Activated naive CD4-positive, alpha-beta T cell treated with anti-CD3 and anti-CD28 coated beads, Interleukin-2, amount 10 ng/mL, durations not matched to agents 7 days and 5 days (primary cell): ENCODE measurements at regions not wholly inside any gene's neighbourhood (a gene's known extent, or its start where the extent isn't known, plus 50 kb on each side); places are given as distances from the start of the nearest gene placed in this dataset.
"Not testable (repeated sequence)": the region's sequence is repeated elsewhere in the genome, so short reads cannot be mapped to it uniquely, and the experiment has no call there.

Experiments used
- CTCF ChIA-PET: fragments of 350-600 bp; sonication (Branson Sonifier 250); formaldehyde crosslinking; loops from one replicate; lab custom pipeline; 2021; ENCODE audit warnings: antibody characterized with exemption; lab: Charles Lee
- DNase-seq: peaks from one replicate; pipeline ENCODE4 v3.0.0-alpha.2; 2020
- H3K27ac Mint-ChIP-seq: one replicate; pipeline ENCODE4 v1.8.0; 2021; ENCODE audit warnings: mild to moderate bottlenecking, moderate library complexity, mixed read lengths
- H3K27me3 Mint-ChIP-seq: one replicate; pipeline ENCODE4 v1.8.0; 2021; ENCODE audit warnings: mild to moderate bottlenecking, mixed read lengths
- H3K36me3 Mint-ChIP-seq: one replicate; pipeline ENCODE4 v1.8.0; 2021; ENCODE audit warnings: mixed read lengths
- H3K4me1 Mint-ChIP-seq: one replicate; pipeline ENCODE4 v1.8.0; 2021; ENCODE audit warnings: mixed read lengths
- H3K4me3 Mint-ChIP-seq: one replicate; pipeline ENCODE4 v1.8.0; 2021; ENCODE audit warnings: mild to moderate bottlenecking, moderate library complexity, mixed read lengths
- H3K9me3 Mint-ChIP-seq: one replicate; pipeline ENCODE4 v1.8.0; 2021; ENCODE audit warnings: mixed read lengths

DNA sequence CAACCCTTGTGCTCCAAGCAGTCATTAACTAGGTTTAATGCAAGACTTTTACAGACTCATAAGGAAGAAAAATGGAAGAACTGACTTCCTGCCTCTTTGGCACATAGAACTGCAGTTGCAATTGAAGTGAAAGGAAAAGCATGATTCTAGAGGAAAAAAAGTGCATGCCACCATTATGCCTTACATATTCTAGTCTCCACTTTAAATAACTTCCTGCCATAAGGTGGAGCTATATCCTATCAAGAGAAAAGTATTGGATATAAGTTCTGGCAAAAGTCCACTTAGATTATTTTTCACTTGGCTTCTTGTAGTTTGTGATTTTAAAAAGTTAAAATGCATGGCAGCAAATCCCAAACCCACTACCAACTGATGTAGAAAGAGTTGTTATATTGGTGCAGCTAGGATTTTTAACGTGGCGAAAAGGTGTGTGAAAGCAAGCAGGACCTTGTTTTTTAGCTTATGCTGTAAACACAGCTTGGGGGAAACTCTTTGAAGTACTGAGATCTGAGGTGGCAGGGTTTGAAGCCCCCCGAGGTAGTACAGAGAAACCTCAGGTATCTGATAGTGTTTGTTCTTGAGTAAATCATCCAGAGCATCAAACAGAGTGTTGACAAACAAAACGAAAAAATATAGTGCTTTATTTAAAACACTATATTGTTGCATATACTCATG lies 117.9 kb downstream of the ANXA1 start:
- Mint-ChIP-seq H3K27me3 (no peaks in the 10 kb centered on the region), H3K27ac (no peak overlapping the region), H3K9me3 (no peaks in the 10 kb centered on the region), H3K4me1 (no peaks in the 10 kb centered on the region), H3K4me3 (no peak overlapping the region), H3K36me3 (no peaks in the 10 kb centered on the region)
- no peak for DNase-seq
- CTCF ChIA-PET: interaction anchor here (1.1 kb wide), 1 partner anchor 79 kb away, joined by 5 read pairs; no protein-coding TSS in a partner anchor

DNA sequence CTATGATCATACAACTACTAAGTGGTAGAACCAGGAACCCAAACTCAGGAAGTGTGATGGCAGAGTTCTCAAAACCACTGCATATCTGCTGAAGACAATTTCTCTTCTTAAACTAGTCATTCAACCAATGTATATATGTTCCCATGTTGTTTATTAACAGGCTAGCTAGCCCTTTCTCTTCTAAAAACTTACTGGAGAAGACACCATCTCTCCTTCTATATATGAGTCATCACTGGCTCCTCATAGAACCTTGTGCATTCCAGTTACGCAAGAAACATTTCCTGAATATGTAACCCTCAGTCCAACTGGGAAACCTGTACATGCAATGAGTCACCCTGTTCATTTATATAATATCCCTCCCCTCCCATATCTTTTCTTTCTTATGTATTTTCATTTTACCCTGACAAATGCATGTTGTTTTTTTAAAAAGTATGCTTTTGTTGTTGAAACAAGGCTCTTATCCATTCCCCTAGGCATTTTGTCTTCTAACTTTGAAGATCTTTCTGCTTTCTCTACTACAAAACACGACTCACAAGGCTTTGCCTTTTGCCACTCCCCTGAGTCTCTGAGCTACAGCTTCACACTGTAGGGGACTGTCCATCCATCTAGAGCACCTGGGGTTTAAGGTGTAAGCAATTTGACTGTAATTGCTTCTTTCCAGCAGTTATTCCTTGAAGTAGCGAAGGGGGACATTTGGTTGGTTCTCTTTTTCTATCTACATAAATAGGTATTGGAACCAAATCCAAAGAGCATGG lies 119.5 kb downstream of the ANXA1 start:
- H3K27ac Mint-ChIP-seq: no peak overlapping the region
- no peak for DNase-seq
- H3K36me3 Mint-ChIP-seq: no peaks in the 10 kb centered on the region
- H3K4me1 Mint-ChIP-seq: no peaks in the 10 kb centered on the region
- CTCF ChIA-PET: no interaction called here
- no peak overlapping the region for H3K4me3 Mint-ChIP-seq
- H3K27me3 Mint-ChIP-seq: no peaks in the 10 kb centered on the region
- no peaks in the 10 kb centered on the region for H3K9me3 Mint-ChIP-seq

GRCh38 chr9:73280113-73280512 lies 128.4 kb downstream of the ANXA1 start:
- no peak for DNase-seq
- H3K27me3 Mint-ChIP-seq: no peaks in the 10 kb centered on the region
- no peak overlapping the region for H3K27ac Mint-ChIP-seq
- H3K4me1 Mint-ChIP-seq: no peaks in the 10 kb centered on the region
- H3K4me3 Mint-ChIP-seq: no peak overlapping the region
- no peaks in the 10 kb centered on the region for H3K9me3 Mint-ChIP-seq
- CTCF ChIA-PET: no interaction called here
- no peaks in the 10 kb centered on the region for H3K36me3 Mint-ChIP-seq

GRCh38 chr9:73284377-73284776 lies 132.7 kb downstream of the ANXA1 start:
- H3K36me3 Mint-ChIP-seq: no peaks in the 10 kb centered on the region
- CTCF ChIA-PET: no interaction called here
- H3K27me3 Mint-ChIP-seq: no peaks in the 10 kb centered on the region
- H3K9me3 Mint-ChIP-seq: no peaks in the 10 kb centered on the region
- no peak overlapping the region for H3K27ac Mint-ChIP-seq
- DNase-seq: no peak
- H3K4me3 Mint-ChIP-seq: no peak overlapping the region
- H3K4me1 Mint-ChIP-seq: no peaks in the 10 kb centered on the region

DNA sequence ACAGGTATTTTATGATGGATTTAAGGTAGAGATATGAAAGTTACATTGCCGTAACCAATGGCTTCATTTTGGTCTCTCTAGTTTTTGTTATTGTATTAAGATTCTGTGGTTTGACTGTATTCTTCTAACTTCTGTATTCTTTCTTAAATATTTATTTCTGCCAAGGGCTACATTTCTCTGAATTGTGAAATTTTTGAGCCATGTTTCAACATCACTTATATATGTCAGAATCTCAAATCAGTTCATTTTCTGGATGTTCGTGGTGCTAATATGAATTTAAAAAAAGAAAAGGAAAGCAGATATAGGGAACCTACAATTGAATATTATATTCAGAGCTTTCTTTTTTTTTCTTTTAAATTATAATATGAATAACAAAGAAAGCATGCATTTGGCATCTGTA lies 142.7 kb downstream of the ANXA1 start:
- CTCF ChIA-PET: no interaction called here
- DNase-seq: no peak
- no peaks in the 10 kb centered on the region for H3K36me3 Mint-ChIP-seq
- H3K4me3 Mint-ChIP-seq: no peak overlapping the region
- H3K4me1 Mint-ChIP-seq: no peaks in the 10 kb centered on the region
- no peaks in the 10 kb centered on the region for H3K27me3 Mint-ChIP-seq
- H3K27ac Mint-ChIP-seq: no peak overlapping the region
- H3K9me3 Mint-ChIP-seq: peaks cover 3% of the 10 kb centered on the region

GRCh38 chr9:73325983-73326382 lies 174.3 kb downstream of the ANXA1 start:
- Mint-ChIP-seq H3K27me3 (no peaks in the 10 kb centered on the region), H3K36me3 (no peaks in the 10 kb centered on the region), H3K27ac (no peak overlapping the region), H3K9me3 (no peaks in the 10 kb centered on the region), H3K4me3 (no peak overlapping the region), H3K4me1 (no peaks in the 10 kb centered on the region)
- no peak for DNase-seq
- CTCF ChIA-PET: no interaction called here

- DNase-seq: no peak
- H3K27me3 Mint-ChIP-seq: no peaks in the 10 kb centered on the region
- H3K4me1 Mint-ChIP-seq: no peaks in the 10 kb centered on the region
- H3K4me3 Mint-ChIP-seq: no peak overlapping the region
- no peaks in the 10 kb centered on the region for H3K9me3 Mint-ChIP-seq
- H3K36me3 Mint-ChIP-seq: no peaks in the 10 kb centered on the region
- CTCF ChIA-PET: no interaction called here
- no peak overlapping the region for H3K27ac Mint-ChIP-seq
These were observed 175.5 kb downstream of the ANXA1 start for GRCh38 chr9:73327149-73327548.

GRCh38 chr9:73337182-73337581 lies 185.5 kb downstream of the ANXA1 start:
- DNase-seq, H3K4me1 Mint-ChIP-seq: not testable (repeated sequence)

GRCh38 chr9:73344060-73344459 lies 192.4 kb downstream of the ANXA1 start:
- Mint-ChIP-seq H3K27ac (no peak overlapping the region), H3K36me3 (no peaks in the 10 kb centered on the region), H3K4me1 (no peaks in the 10 kb centered on the region), H3K9me3 (no peaks in the 10 kb centered on the region), H3K4me3 (no peak overlapping the region), H3K27me3 (no peaks in the 10 kb centered on the region)
- no peak for DNase-seq
- CTCF ChIA-PET: no interaction called here

More at GRCh38 chr9:73337182-73337581, 185.5 kb downstream of the ANXA1 start:
- H3K9me3 Mint-ChIP-seq, H3K27ac Mint-ChIP-seq, CTCF ChIA-PET, H3K36me3 Mint-ChIP-seq, H3K27me3 Mint-ChIP-seq, H3K4me3 Mint-ChIP-seq: not testable (repeated sequence)

DNA sequence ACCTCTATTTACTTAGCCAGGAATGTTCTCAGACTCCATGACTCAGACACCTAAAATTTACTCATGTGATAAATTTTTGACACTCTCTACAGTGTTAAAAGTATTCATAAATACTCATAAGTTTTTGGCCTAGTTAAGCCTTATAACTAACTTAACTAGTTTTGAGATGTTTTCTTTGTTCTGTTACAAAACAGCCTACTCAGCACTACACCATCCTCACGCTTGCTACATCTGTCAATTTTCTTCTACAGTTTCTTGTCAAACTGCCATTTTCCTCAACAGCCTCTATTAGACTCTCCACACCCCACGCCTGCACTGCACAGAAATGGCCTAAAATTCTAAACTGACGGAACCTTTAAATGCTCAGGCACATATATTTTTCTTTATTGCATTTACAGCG lies 195.5 kb downstream of the ANXA1 start:
- Mint-ChIP-seq H3K27ac (no peak overlapping the region), H3K9me3 (no peaks in the 10 kb centered on the region), H3K4me1 (no peaks in the 10 kb centered on the region), H3K4me3 (no peak overlapping the region), H3K36me3 (no peaks in the 10 kb centered on the region), H3K27me3 (no peaks in the 10 kb centered on the region)
- CTCF ChIA-PET: interaction anchor here (1.2 kb wide), 1 partner anchor 9 kb away, joined by 5 read pairs; no protein-coding TSS in a partner anchor
- DNase-seq: no peak

GRCh38 chr9:73347720-73348119 lies 196.1 kb downstream of the ANXA1 start:
- no peak for DNase-seq
- no peak overlapping the region for H3K27ac Mint-ChIP-seq
- CTCF ChIA-PET: no interaction called here

DNA sequence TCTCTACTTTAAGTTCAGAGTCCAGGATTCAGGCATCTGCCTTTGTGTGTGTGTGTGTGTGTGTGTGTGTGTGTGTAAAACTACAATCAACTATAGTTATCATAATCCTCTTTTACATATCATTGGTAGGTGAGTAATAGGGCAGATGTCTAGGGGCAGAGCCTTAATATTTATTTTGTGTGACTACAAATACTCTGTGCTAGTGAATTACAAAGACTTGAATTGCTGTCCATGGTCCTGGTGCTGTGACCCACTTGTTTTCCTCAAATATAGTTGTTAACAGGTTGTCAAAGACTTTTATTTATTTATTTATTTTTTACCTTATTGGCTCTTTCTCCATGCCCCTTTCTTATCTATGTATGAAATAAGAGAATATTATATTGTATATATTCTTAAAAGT lies 196.8 kb downstream of the ANXA1 start:
- Mint-ChIP-seq H3K36me3 (no peaks in the 10 kb centered on the region), H3K4me3 (no peak overlapping the region), H3K27ac (no peak overlapping the region), H3K4me1 (no peaks in the 10 kb centered on the region), H3K9me3 (no peaks in the 10 kb centered on the region), H3K27me3 (no peaks in the 10 kb centered on the region)
- DNase-seq: no peak
- CTCF ChIA-PET: no interaction called here

More at GRCh38 chr9:73347720-73348119, 196.1 kb downstream of the ANXA1 start:
- no peak overlapping the region for H3K4me3 Mint-ChIP-seq
- H3K36me3 Mint-ChIP-seq: no peaks in the 10 kb centered on the region
- H3K9me3 Mint-ChIP-seq: no peaks in the 10 kb centered on the region
- no peaks in the 10 kb centered on the region for H3K4me1 Mint-ChIP-seq
- no peaks in the 10 kb centered on the region for H3K27me3 Mint-ChIP-seq

DNA sequence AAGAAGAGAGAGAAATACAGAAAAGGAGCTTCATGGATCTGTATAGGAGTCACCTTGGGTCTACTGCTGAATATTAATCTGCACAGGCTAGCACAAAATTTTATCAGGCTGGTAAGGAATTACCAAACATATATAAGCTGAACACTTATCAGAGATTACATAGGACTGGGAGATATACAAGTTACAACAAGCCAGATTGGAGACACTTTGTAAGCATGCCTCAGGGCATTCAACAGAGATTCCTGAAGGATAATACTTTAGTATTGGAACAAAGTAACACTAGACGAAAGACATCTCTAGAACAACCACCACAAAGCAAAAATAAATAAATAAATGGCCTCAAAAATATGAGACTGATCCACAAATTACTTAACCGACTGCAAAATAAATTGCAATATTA lies 197.8 kb downstream of the ANXA1 start:
- Mint-ChIP-seq H3K9me3 (no peaks in the 10 kb centered on the region), H3K4me1 (no peaks in the 10 kb centered on the region), H3K4me3 (no peak overlapping the region), H3K36me3 (no peaks in the 10 kb centered on the region), H3K27me3 (no peaks in the 10 kb centered on the region), H3K27ac (no peak overlapping the region)
- CTCF ChIA-PET: interaction anchor here (0.6 kb wide), 1 partner anchor 80 kb away, joined by 5 read pairs; no protein-coding TSS in a partner anchor
- no peak for DNase-seq

DNA sequence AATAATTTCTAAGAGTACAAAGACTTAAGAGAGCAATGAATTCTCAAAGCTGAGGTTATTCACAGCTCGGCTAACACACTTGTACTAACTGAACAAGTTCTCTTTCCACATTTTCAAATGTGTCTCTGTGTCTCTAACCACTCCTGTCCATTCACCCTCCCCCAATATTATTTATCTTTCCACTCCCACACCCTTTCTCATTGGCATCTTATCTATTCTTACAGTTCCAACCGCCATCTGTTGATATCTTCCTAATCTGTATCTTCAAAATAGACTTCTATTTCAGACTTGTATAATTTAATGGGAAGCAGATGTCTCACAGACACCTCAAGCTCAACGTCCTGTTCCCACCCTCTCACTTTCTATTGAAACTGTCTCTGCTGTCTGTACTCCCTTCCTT lies 205.9 kb downstream of the ANXA1 start:
- H3K9me3 Mint-ChIP-seq: no peaks in the 10 kb centered on the region
- DNase-seq: no peak
- H3K36me3 Mint-ChIP-seq: no peaks in the 10 kb centered on the region
- no peaks in the 10 kb centered on the region for H3K4me1 Mint-ChIP-seq
- H3K27me3 Mint-ChIP-seq: no peaks in the 10 kb centered on the region
- CTCF ChIA-PET: no interaction called here
- H3K27ac Mint-ChIP-seq: no peak overlapping the region
- H3K4me3 Mint-ChIP-seq: no peak overlapping the region

- Mint-ChIP-seq H3K27me3 (no peaks in the 10 kb centered on the region), H3K27ac (no peak overlapping the region), H3K4me3 (no peak overlapping the region), H3K9me3 (no peaks in the 10 kb centered on the region), H3K4me1 (no peaks in the 10 kb centered on the region), H3K36me3 (no peaks in the 10 kb centered on the region)
- CTCF ChIA-PET: no interaction called here
- no peak for DNase-seq
These were observed 218.4 kb downstream of the ANXA1 start for GRCh38 chr9:73370053-73370452.
